ENCODE measurements at regions not wholly inside any gene's neighbourhood (a gene's known extent, or its start where the extent isn't known, plus 50 kb on each side); places are given as distances from the start of the nearest gene placed in this dataset.

GRCh38 chr2:13488965-13489364 is 772.2 kb downstream of the TRIB2 start:
- H3K27ac Mint-ChIP-seq = no peak overlapping the region
- no peak overlapping the region for H3K4me3 ChIP-seq (ENCODE audit: low read length)
- no peaks in the 10 kb centered on the region for H3K4me1 ChIP-seq (ENCODE audit: control insufficient read depth, insufficient read depth, low read length)
- no peaks in the 10 kb centered on the region for H3K36me3 Mint-ChIP-seq
- TF ChIP-seq CTCF (IDR thresholded peaks at IDR 0.05) = no peak
- intact Hi-C loops (cut with micrococcal nuclease) = no loop called here
- H3K4me3 Mint-ChIP-seq = no peak overlapping the region
- H3K27me3 Mint-ChIP-seq (ENCODE audit: low read depth in 2 of 2) = no peaks in the 10 kb centered on the region
- peaks cover 7 to 9% of the 10 kb centered on the region in 2 donors for H3K9me3 Mint-ChIP-seq
- H3K4me1 Mint-ChIP-seq = no peaks in the 10 kb centered on the region
- DNase-seq = no peak
- no peaks in the 10 kb centered on the region for H3K27me3 ChIP-seq (ENCODE audit: control insufficient read depth, insufficient read depth, low read length)
- H3K36me3 ChIP-seq (ENCODE audit: control insufficient read depth, insufficient read depth, low read length) = no peaks in the 10 kb centered on the region
- H3K9me3 ChIP-seq (ENCODE audit: control insufficient read depth, insufficient read depth, low read length) = no peaks in the 10 kb centered on the region
- no peak overlapping the region for H3K27ac ChIP-seq (ENCODE audit: low read length)
- WGBS (ENCODE audit: insufficient coverage) = 100% methylated on average over 1 of the region's 1 CpG
- no peak for ATAC-seq

GRCh38 chr2:13492262-13492661 is 775.5 kb downstream of the TRIB2 start:
- TF ChIP-seq CTCF (IDR thresholded peaks at IDR 0.05) = no peak
- ATAC-seq = no peak

GRCh38 chr2:13495051-13495450 is 778.3 kb downstream of the TRIB2 start:
- H3K4me1 ChIP-seq (ENCODE audit: control insufficient read depth, insufficient read depth, low read length) = no peaks in the 10 kb centered on the region
- no peak for TF ChIP-seq CTCF (IDR thresholded peaks at IDR 0.05)
- H3K27ac ChIP-seq (ENCODE audit: low read length) = no peak overlapping the region
- no peaks in the 10 kb centered on the region for H3K4me1 Mint-ChIP-seq
- H3K4me3 Mint-ChIP-seq = no peak overlapping the region
- no peaks in the 10 kb centered on the region for H3K27me3 Mint-ChIP-seq (ENCODE audit: low read depth in 2 of 2)
- no peaks in the 10 kb centered on the region for H3K36me3 Mint-ChIP-seq
- DNase-seq = no peak
- no peak for ATAC-seq
- WGBS (ENCODE audit: insufficient coverage) = 60% methylated on average over 1 of the region's 2 CpGs
- intact Hi-C loops (cut with micrococcal nuclease) = no loop called here
- peaks cover 5 to 7% of the 10 kb centered on the region in 2 donors for H3K9me3 Mint-ChIP-seq
- peaks cover 4% of the 10 kb centered on the region for H3K9me3 ChIP-seq (ENCODE audit: control insufficient read depth, insufficient read depth, low read length)
- H3K4me3 ChIP-seq (ENCODE audit: low read length) = no peak overlapping the region
- no peaks in the 10 kb centered on the region for H3K36me3 ChIP-seq (ENCODE audit: control insufficient read depth, insufficient read depth, low read length)
- no peak overlapping the region for H3K27ac Mint-ChIP-seq
- H3K27me3 ChIP-seq (ENCODE audit: control insufficient read depth, insufficient read depth, low read length) = no peaks in the 10 kb centered on the region

More at GRCh38 chr2:13492262-13492661, 775.5 kb downstream of the TRIB2 start:
- intact Hi-C loops (cut with micrococcal nuclease) = no loop called here
- Histone ChIP-seq H3K27me3 (ENCODE audit: control insufficient read depth, insufficient read depth, low read length) (no peaks in the 10 kb centered on the region), H3K4me3 (ENCODE audit: low read length) (no peak overlapping the region), H3K27ac (ENCODE audit: low read length) (no peak overlapping the region), H3K9me3 (ENCODE audit: control insufficient read depth, insufficient read depth, low read length) (no peaks in the 10 kb centered on the region), H3K4me1 (ENCODE audit: control insufficient read depth, insufficient read depth, low read length) (no peaks in the 10 kb centered on the region), H3K36me3 (ENCODE audit: control insufficient read depth, insufficient read depth, low read length) (no peaks in the 10 kb centered on the region)
- H3K4me1 Mint-ChIP-seq = no peaks in the 10 kb centered on the region
- H3K27ac Mint-ChIP-seq = no peak overlapping the region
- peaks cover 5 to 9% of the 10 kb centered on the region in 2 donors for H3K9me3 Mint-ChIP-seq
- no peak overlapping the region for H3K4me3 Mint-ChIP-seq
- no peaks in the 10 kb centered on the region for H3K36me3 Mint-ChIP-seq
- H3K27me3 Mint-ChIP-seq (ENCODE audit: low read depth in 2 of 2) = no peaks in the 10 kb centered on the region
- DNase-seq = no peak
- WGBS (ENCODE audit: insufficient coverage) = 82% methylated on average over 1 of the region's 1 CpG

- intact Hi-C loops (cut with micrococcal nuclease) = no loop called here
- no peaks in the 10 kb centered on the region for H3K4me1 Mint-ChIP-seq
Measured at GRCh38 chr2:13504808-13505207, 788.1 kb downstream of the TRIB2 start.

More at GRCh38 chr2:13504808-13505207, 788.1 kb downstream of the TRIB2 start:
- TF ChIP-seq CTCF (IDR thresholded peaks at IDR 0.05) = no peak
- ATAC-seq = no peak
- H3K4me3 Mint-ChIP-seq = no peak overlapping the region
- Histone ChIP-seq H3K27ac (ENCODE audit: low read length) (no peak overlapping the region), H3K27me3 (ENCODE audit: control insufficient read depth, insufficient read depth, low read length) (no peaks in the 10 kb centered on the region), H3K9me3 (ENCODE audit: control insufficient read depth, insufficient read depth, low read length) (peaks cover 1% of the 10 kb centered on the region), H3K4me1 (ENCODE audit: control insufficient read depth, insufficient read depth, low read length) (no peaks in the 10 kb centered on the region), H3K4me3 (ENCODE audit: low read length) (no peak overlapping the region), H3K36me3 (ENCODE audit: control insufficient read depth, insufficient read depth, low read length) (no peaks in the 10 kb centered on the region)
- peaks cover 4% of the 10 kb centered on the region for H3K36me3 Mint-ChIP-seq
- H3K27ac Mint-ChIP-seq = no peak overlapping the region
- 69% methylated on average over 1 of the region's 1 CpG for WGBS (ENCODE audit: insufficient coverage)
- DNase-seq = no peak
- peaks cover 10 to 18% of the 10 kb centered on the region in 2 donors for H3K9me3 Mint-ChIP-seq
- no peaks in the 10 kb centered on the region for H3K27me3 Mint-ChIP-seq (ENCODE audit: low read depth in 2 of 2)

Measured in natural killer cell (primary cell).